AG20443 (cell line): ENCODE measurements at regions not wholly inside any gene's neighbourhood (a gene's known extent, or its start where the extent isn't known, plus 50 kb on each side); places are given as distances from the start of the nearest gene placed in this dataset.

Source experiments
- DNase-seq: peaks from one replicate; pipeline ENCODE4 v3.0.0; 2012; ENCODE audit warnings: low spot score, mixed read lengths

GRCh38 chr15:25051399-25052154 is 96.8 kb downstream of the SNRPN start:
- DNase-seq = peak; percentile 4

- peak; percentile 4 for DNase-seq
Observed at GRCh38 chr15:25052191-25052999, 97.6 kb downstream of the SNRPN start.

- peak; percentile 2 for DNase-seq
Observed at GRCh38 chr15:25053000-25053815, 98.4 kb downstream of the SNRPN start.

GRCh38 chr15:25054329-25054728 is 99.5 kb downstream of the SNRPN start:
- peak; percentile 6 for DNase-seq

- DNase-seq = peak; percentile 4
Observed at GRCh38 chr15:25054943-25055342, 100.2 kb downstream of the SNRPN start.

GRCh38 chr15:25055356-25056068 is 100.7 kb downstream of the SNRPN start:
- peak; percentile 4 for DNase-seq

- peak; percentile 5 for DNase-seq
Observed at GRCh38 chr15:25056484-25057425, 102.0 kb downstream of the SNRPN start.

- no peak for DNase-seq
Observed at GRCh38 chr15:25057574-25057973, 102.8 kb downstream of the SNRPN start.

GRCh38 chr15:25058080-25058785 is 103.4 kb downstream of the SNRPN start:
- DNase-seq = peak; percentile 7

- DNase-seq = no peak
Observed at GRCh38 chr15:25059698-25060471, 105.1 kb downstream of the SNRPN start.

- DNase-seq = no peak
Observed at GRCh38 chr15:25060472-25060803, 105.7 kb downstream of the SNRPN start.

GRCh38 chr15:25060996-25061620 is 106.3 kb downstream of the SNRPN start:
- DNase-seq = no peak

- no peak for DNase-seq
Observed at GRCh38 chr15:25061808-25062550, 107.2 kb downstream of the SNRPN start.

- DNase-seq = no peak
Observed at GRCh38 chr15:25062551-25063430, 108.0 kb downstream of the SNRPN start.

- no peak for DNase-seq
Observed at GRCh38 chr15:25065286-25065685, 110.5 kb downstream of the SNRPN start.

- DNase-seq = no peak
Observed at GRCh38 chr15:25065876-25066275, 111.1 kb downstream of the SNRPN start.

GRCh38 chr15:25066708-25067107 is 111.9 kb downstream of the SNRPN start:
- DNase-seq = no peak
